ENCODE measurements at regions not wholly inside any gene's neighbourhood (a gene's known extent, or its start where the extent isn't known, plus 50 kb on each side); places are given as distances from the start of the nearest gene placed in this dataset.

DNA sequence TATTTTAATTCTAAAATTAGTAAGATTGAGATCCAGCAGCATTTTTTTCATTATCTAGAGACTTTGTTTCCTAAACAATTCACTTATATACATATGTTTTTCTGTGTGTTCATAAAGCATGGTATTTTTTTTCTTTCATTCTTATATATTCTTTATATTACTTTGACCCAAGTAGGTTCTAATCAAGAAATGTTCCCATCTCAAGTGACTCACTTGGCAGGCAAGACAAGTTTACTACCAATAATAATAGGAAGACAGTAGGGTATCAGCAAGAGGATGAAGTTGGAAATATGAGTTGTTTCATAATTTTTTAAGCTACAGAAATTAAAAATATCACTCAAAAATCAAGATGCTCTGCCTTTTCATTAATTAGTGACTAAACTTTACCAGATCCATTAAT is 613.4 kb upstream of the ATP2B1 start:
- Histone ChIP-seq H3K36me3 (replicated peaks; ENCODE audit: insufficient read depth, low read length) (no peaks in the 10 kb centered on the region), H3F3A (ENCODE audit: insufficient read depth, low read length) (no peaks in the 10 kb centered on the region), H3K4me1 (ENCODE audit: low read length) (no peaks in the 10 kb centered on the region), H3K27ac (ENCODE audit: low read length) (no peak overlapping the region), H2AFZ (ENCODE audit: low read length) (no peak overlapping the region), H4K20me1 (ENCODE audit: insufficient read depth, low read length) (no peaks in the 10 kb centered on the region), H3K4me2 (ENCODE audit: low read depth, low read length) (no peak overlapping the region), H3K27me3 (replicated peaks; ENCODE audit: insufficient read depth, low read length) (no peaks in the 10 kb centered on the region), H3K4me3 (ENCODE audit: low read length) (no peak overlapping the region), H3K9me2 (replicated peaks; ENCODE audit: insufficient read depth, low read length) (no peaks in the 10 kb centered on the region), H3K9ac (ENCODE audit: low read length) (no peak overlapping the region), H3K79me2 (ENCODE audit: low read length) (no peaks in the 10 kb centered on the region), H3K9me3 (replicated peaks; ENCODE audit: insufficient read depth, low read length) (no peaks in the 10 kb centered on the region)
- DNase-seq, result no peak
- no peak for TF ChIP-seq EZH2phosphoT487 (IDR thresholded peaks at IDR 0.05; ENCODE audit: low read length)
- no peak for TF ChIP-seq EZH2 (optimal IDR thresholded peaks at IDR 0.05; ENCODE audit: low read depth, low read length)
- TF ChIP-seq, protein P1, sequence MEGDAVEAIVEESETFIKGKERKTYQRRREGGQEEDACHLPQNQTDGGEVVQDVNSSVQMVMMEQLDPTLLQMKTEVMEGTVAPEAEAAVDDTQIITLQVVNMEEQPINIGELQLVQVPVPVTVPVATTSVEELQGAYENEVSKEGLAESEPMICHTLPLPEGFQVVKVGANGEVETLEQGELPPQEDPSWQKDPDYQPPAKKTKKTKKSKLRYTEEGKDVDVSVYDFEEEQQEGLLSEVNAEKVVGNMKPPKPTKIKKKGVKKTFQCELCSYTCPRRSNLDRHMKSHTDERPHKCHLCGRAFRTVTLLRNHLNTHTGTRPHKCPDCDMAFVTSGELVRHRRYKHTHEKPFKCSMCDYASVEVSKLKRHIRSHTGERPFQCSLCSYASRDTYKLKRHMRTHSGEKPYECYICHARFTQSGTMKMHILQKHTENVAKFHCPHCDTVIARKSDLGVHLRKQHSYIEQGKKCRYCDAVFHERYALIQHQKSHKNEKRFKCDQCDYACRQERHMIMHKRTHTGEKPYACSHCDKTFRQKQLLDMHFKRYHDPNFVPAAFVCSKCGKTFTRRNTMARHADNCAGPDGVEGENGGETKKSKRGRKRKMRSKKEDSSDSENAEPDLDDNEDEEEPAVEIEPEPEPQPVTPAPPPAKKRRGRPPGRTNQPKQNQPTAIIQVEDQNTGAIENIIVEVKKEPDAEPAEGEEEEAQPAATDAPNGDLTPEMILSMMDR (IDR thresholded peaks at IDR 0.05; ENCODE audit: low read length), result no peak

- Histone ChIP-seq H3K27ac (ENCODE audit: low read length) (no peak overlapping the region), H3F3A (ENCODE audit: insufficient read depth, low read length) (no peaks in the 10 kb centered on the region), H3K79me2 (ENCODE audit: low read length) (no peaks in the 10 kb centered on the region), H2AFZ (ENCODE audit: low read length) (no peak overlapping the region), H3K27me3 (replicated peaks; ENCODE audit: insufficient read depth, low read length) (no peaks in the 10 kb centered on the region), H4K20me1 (ENCODE audit: insufficient read depth, low read length) (no peaks in the 10 kb centered on the region), H3K4me3 (ENCODE audit: low read length) (no peak overlapping the region), H3K4me1 (ENCODE audit: low read length) (no peaks in the 10 kb centered on the region), H3K9me3 (replicated peaks; ENCODE audit: insufficient read depth, low read length) (no peaks in the 10 kb centered on the region), H3K9ac (ENCODE audit: low read length) (no peak overlapping the region), H3K4me2 (ENCODE audit: low read depth, low read length) (no peak overlapping the region), H3K36me3 (replicated peaks; ENCODE audit: insufficient read depth, low read length) (no peaks in the 10 kb centered on the region), H3K9me2 (replicated peaks; ENCODE audit: insufficient read depth, low read length) (no peaks in the 10 kb centered on the region)
- TF ChIP-seq EZH2 (optimal IDR thresholded peaks at IDR 0.05; ENCODE audit: low read depth, low read length) (no peak), EZH2phosphoT487 (IDR thresholded peaks at IDR 0.05; ENCODE audit: low read length) (no peak)
- TF ChIP-seq, protein P1 (IDR thresholded peaks at IDR 0.05; ENCODE audit: low read length), result no peak
- no peak for DNase-seq
These were observed 612.7 kb upstream of the ATP2B1 start for GRCh38 chr12:90321369-90321768.

- H3K27me3 ChIP-seq (replicated peaks; ENCODE audit: insufficient read depth, low read length), result no peaks in the 10 kb centered on the region
- no peaks in the 10 kb centered on the region for H3K36me3 ChIP-seq (replicated peaks; ENCODE audit: insufficient read depth, low read length)
These were observed 602.9 kb upstream of the ATP2B1 start for GRCh38 chr12:90311561-90311960.

More at GRCh38 chr12:90311561-90311960, 602.9 kb upstream of the ATP2B1 start:
- DNase-seq, result no peak
- Histone ChIP-seq H3K4me1 (ENCODE audit: low read length) (no peaks in the 10 kb centered on the region), H3K9ac (ENCODE audit: low read length) (no peak overlapping the region), H3K4me3 (ENCODE audit: low read length) (no peak overlapping the region), H4K20me1 (ENCODE audit: insufficient read depth, low read length) (no peaks in the 10 kb centered on the region), H2AFZ (ENCODE audit: low read length) (no peak overlapping the region), H3F3A (ENCODE audit: insufficient read depth, low read length) (no peaks in the 10 kb centered on the region), H3K27ac (ENCODE audit: low read length) (no peak overlapping the region), H3K4me2 (ENCODE audit: low read depth, low read length) (no peak overlapping the region), H3K79me2 (ENCODE audit: low read length) (no peaks in the 10 kb centered on the region), H3K9me3 (replicated peaks; ENCODE audit: insufficient read depth, low read length) (no peaks in the 10 kb centered on the region), H3K9me2 (replicated peaks; ENCODE audit: insufficient read depth, low read length) (no peaks in the 10 kb centered on the region)
- no peak for TF ChIP-seq EZH2phosphoT487 (IDR thresholded peaks at IDR 0.05; ENCODE audit: low read length)
- TF ChIP-seq EZH2 (optimal IDR thresholded peaks at IDR 0.05; ENCODE audit: low read depth, low read length), result no peak
- TF ChIP-seq, protein P1 (IDR thresholded peaks at IDR 0.05; ENCODE audit: low read length), result no peak
